BE2C (cell line): ENCODE measurements at regions not wholly inside any gene's neighbourhood (a gene's known extent, or its start where the extent isn't known, plus 50 kb on each side); places are given as distances from the start of the nearest gene placed in this dataset.

Experiments used
- DNase-seq: peaks from one replicate; pipeline ENCODE4 v3.0.0-alpha.2; 2020
- H3K27me3 ChIP-seq: fragments of 250-450 bp; sonication (Bioruptor Pico); 2 replicates; pipeline ENCODE4 v1.5.1; 2020; ENCODE audit warnings: mild to moderate bottlenecking
- H3K36me3 ChIP-seq: fragments of 250-450 bp; sonication (Bioruptor Pico); 2 replicates; pipeline ENCODE4 v1.5.1; 2020; ENCODE audit warnings: mild to moderate bottlenecking
- H3K4me1 ChIP-seq: fragments of 250-450 bp; sonication (Bioruptor Pico); 2 replicates; pipeline ENCODE4 v1.5.1; 2020
- H3K4me3 ChIP-seq: 2 replicates; pipeline ENCODE4 v1.5.1; 2011; ENCODE audit warnings: low read depth, low read length
- H3K9me3 ChIP-seq: fragments of 250-450 bp; sonication (Bioruptor Pico); 2 replicates; pipeline ENCODE4 v1.5.1; 2020
- CTCF ChIP-seq: IDR thresholded peaks from 2 replicates; pipeline ENCODE4 v1.5.1; 2012; ENCODE audit warnings: mild to moderate bottlenecking, low read depth, low read length

- no peak overlapping the region for H3K4me3 ChIP-seq
- H3K9me3 ChIP-seq = no peaks in the 10 kb centered on the region
- H3K27me3 ChIP-seq = no peaks in the 10 kb centered on the region
- no peaks in the 10 kb centered on the region for H3K4me1 ChIP-seq
- no peaks in the 10 kb centered on the region for H3K36me3 ChIP-seq
- DNase-seq = no peak
- TF ChIP-seq CTCF = no peak
Observed at GRCh38 chr10:36559412-36560400, 565.7 kb upstream of the ANKRD30A start.

- Histone ChIP-seq H3K4me1 (no peaks in the 10 kb centered on the region), H3K4me3 (no peak overlapping the region), H3K27me3 (no peaks in the 10 kb centered on the region), H3K9me3 (no peaks in the 10 kb centered on the region), H3K36me3 (no peaks in the 10 kb centered on the region)
- TF ChIP-seq CTCF = no peak
- DNase-seq = no peak
Observed at GRCh38 chr10:36556468-36556867, 568.9 kb upstream of the ANKRD30A start.

- Histone ChIP-seq H3K4me3 (no peak overlapping the region), H3K27me3 (no peaks in the 10 kb centered on the region), H3K9me3 (no peaks in the 10 kb centered on the region), H3K36me3 (no peaks in the 10 kb centered on the region), H3K4me1 (no peaks in the 10 kb centered on the region)
- DNase-seq = no peak
- TF ChIP-seq CTCF = no peak
Observed at GRCh38 chr10:36555036-36555435, 570.4 kb upstream of the ANKRD30A start.

- Histone ChIP-seq H3K4me1 (no peaks in the 10 kb centered on the region), H3K36me3 (no peaks in the 10 kb centered on the region), H3K9me3 (no peaks in the 10 kb centered on the region), H3K4me3 (no peak overlapping the region), H3K27me3 (no peaks in the 10 kb centered on the region)
- DNase-seq = no peak
- TF ChIP-seq CTCF = no peak
Observed at GRCh38 chr10:36547965-36548364, 577.4 kb upstream of the ANKRD30A start.

- no peaks in the 10 kb centered on the region; the same call in 1 of the 2 replicates for H3K4me1 ChIP-seq
- H3K9me3 ChIP-seq = no peaks in the 10 kb centered on the region
- no peak overlapping the region for H3K4me3 ChIP-seq
- H3K27me3 ChIP-seq = no peaks in the 10 kb centered on the region
- no peaks in the 10 kb centered on the region for H3K36me3 ChIP-seq
- no peak for DNase-seq
- TF ChIP-seq CTCF = no peak
Observed at GRCh38 chr10:36542493-36542892, 582.9 kb upstream of the ANKRD30A start.

GRCh38 chr10:36540611-36541010, 584.8 kb upstream of the ANKRD30A start:
- H3K4me3 ChIP-seq = no peak overlapping the region
- no peaks in the 10 kb centered on the region for H3K9me3 ChIP-seq
- no peaks in the 10 kb centered on the region for H3K36me3 ChIP-seq
- DNase-seq = no peak
- no peaks in the 10 kb centered on the region; the same call in 1 of the 2 replicates for H3K4me1 ChIP-seq
- no peaks in the 10 kb centered on the region for H3K27me3 ChIP-seq
- no peak for TF ChIP-seq CTCF
